AG09319 (cell line): ENCODE measurements at regions not wholly inside any gene's neighbourhood (a gene's known extent, or its start where the extent isn't known, plus 50 kb on each side); places are given as distances from the start of the nearest gene placed in this dataset.
"Not testable (repeated sequence)": the region's sequence is repeated elsewhere in the genome, so short reads cannot be mapped to it uniquely, and the experiment has no call there.

Experiments used
- DNase-seq: peaks from one replicate; pipeline ENCODE4 v3.0.0-alpha.2; 2010; ENCODE audit warnings: low read depth; ENCODE audit errors: extremely low read depth
- CTCF ChIP-seq: IDR thresholded peaks from 2 replicates; pipeline ENCODE4 v1.5.1; 2011; ENCODE audit warnings: low read depth, mild to moderate bottlenecking, inconsistent platforms, low read length, moderate library complexity

- TF ChIP-seq CTCF, result no peak
- DNase-seq, result no peak
These were observed 157.6 kb upstream of the IVNS1ABP start for GRCh38 chr1:185474440-185475149.

GRCh38 chr1:185473186-185473585 is 156.1 kb upstream of the IVNS1ABP start:
- no peak for TF ChIP-seq CTCF
- DNase-seq, result no peak

GRCh38 chr1:185468626-185469025 is 151.6 kb upstream of the IVNS1ABP start:
- no peak for DNase-seq
- TF ChIP-seq CTCF, result no peak

DNA sequence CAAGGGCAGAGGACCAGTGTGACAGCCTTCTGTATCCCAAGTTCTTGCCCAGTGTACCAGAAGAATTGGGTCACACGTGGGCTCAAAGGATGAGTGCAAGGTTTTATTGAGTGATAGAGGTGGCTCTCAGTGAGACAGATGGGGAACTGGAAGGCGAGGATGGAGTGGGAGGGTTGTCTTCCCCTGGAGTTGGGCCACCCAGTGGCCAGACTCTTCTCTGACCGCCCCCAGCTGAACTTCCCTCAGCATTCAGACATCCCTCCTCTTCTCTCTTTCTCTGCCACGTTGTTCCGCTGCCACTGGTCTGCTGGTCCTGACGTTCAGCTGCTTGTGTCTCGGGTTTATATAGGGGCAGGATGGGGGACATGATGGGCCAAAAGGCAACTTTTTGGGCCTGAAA is 150.1 kb upstream of the IVNS1ABP start:
- no peak for DNase-seq
- TF ChIP-seq CTCF, result no peak

- no peak for TF ChIP-seq CTCF
- DNase-seq, result no peak
These were observed 147.7 kb upstream of the IVNS1ABP start for GRCh38 chr1:185464777-185465176.

DNA sequence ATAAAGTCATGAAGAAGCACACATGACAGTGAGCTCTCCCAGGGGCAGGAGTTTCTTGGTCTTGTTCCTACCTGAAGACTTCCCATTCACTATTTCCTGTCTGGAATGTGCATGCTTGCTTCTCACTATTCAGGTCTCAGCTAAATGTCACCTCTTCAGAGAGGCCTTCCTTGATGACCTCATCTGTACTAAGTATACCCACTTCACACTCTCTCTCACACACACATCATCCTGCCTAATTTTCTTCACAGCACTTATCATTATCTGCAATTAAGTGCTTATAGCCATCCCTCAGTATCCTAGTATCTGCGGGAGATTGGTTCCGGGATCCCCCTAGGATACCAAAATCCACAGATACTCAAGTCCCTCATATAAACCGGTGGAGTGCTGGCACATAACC is 146.4 kb upstream of the IVNS1ABP start:
- TF ChIP-seq CTCF, result no peak

DNA sequence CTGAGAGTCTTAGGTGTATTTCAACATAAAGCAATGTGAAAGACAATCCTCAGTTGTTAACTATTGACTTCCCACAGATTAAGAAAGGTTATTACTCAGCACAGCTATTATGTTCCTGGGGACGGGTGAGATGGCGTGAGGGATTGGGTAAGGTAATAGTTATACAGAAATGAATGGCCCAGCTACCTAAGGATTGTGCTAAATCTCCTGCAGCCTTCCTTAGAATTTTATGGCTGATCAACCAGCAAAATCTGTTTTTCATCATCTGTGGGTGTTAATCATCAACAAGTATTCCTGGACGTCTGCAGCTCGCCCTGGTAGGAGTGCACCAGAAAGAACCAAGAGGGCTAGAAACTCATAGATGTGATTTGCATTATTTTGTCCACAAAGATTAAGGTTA is 146.0 kb upstream of the IVNS1ABP start:
- no peak for TF ChIP-seq CTCF
- no peak for DNase-seq

More for the DNA sequence above, 146.4 kb upstream of the IVNS1ABP start:
- no peak for DNase-seq

GRCh38 chr1:185460723-185461122 is 143.7 kb upstream of the IVNS1ABP start:
- DNase-seq, result not testable (repeated sequence)
